Prostate gland (tissue), 2 donors: ENCODE measurements at regions not wholly inside any gene's neighbourhood (a gene's known extent, or its start where the extent isn't known, plus 50 kb on each side); places are given as distances from the start of the nearest gene placed in this dataset.

Experiments used
- POLR2A ChIP-seq: fragments of 450-650 bp; IDR thresholded peaks from one replicate; pipeline ENCODE4 v1.6.1; 2016; ENCODE audit warnings: antibody characterized with exemption, mild to moderate bottlenecking
- POLR2AphosphoS5 ChIP-seq: sonication (generic); formaldehyde crosslinking; IDR thresholded peaks from one replicate; pipeline ENCODE4 v1.6.1; 2017; ENCODE audit warnings: antibody characterized with exemption
- TF ChIP-seq, protein P1 (sequence below), 4 experiments: fragments of 200-600 bp in 2 of 4; fragments of 450-650 bp in 2 of 4; sonication (generic) in 2 of 4; IDR thresholded peaks; 1 replicate in 3 of 4; 2 replicates in 1 of 4; pipeline ENCODE4 v1.5.1; 2016 to 2019; ENCODE audit warnings: antibody characterized with exemption in 4 of 4, mild to moderate bottlenecking in 2 of 4, moderate library complexity in 2 of 4

GRCh38 chr2:123103902-123104301, 921.2 kb upstream of the CNTNAP5 start:
- TF ChIP-seq POLR2A (no peak), POLR2AphosphoS5 (no peak)
- TF ChIP-seq, protein P1, sequence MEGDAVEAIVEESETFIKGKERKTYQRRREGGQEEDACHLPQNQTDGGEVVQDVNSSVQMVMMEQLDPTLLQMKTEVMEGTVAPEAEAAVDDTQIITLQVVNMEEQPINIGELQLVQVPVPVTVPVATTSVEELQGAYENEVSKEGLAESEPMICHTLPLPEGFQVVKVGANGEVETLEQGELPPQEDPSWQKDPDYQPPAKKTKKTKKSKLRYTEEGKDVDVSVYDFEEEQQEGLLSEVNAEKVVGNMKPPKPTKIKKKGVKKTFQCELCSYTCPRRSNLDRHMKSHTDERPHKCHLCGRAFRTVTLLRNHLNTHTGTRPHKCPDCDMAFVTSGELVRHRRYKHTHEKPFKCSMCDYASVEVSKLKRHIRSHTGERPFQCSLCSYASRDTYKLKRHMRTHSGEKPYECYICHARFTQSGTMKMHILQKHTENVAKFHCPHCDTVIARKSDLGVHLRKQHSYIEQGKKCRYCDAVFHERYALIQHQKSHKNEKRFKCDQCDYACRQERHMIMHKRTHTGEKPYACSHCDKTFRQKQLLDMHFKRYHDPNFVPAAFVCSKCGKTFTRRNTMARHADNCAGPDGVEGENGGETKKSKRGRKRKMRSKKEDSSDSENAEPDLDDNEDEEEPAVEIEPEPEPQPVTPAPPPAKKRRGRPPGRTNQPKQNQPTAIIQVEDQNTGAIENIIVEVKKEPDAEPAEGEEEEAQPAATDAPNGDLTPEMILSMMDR (IDR thresholded peaks at IDR 0.05), result no peak
